Activated naive CD8-positive, alpha-beta T cell treated with anti-CD3 and anti-CD28 coated beads, Interleukin-2, amount 50 U/mL, for 24 hours (primary cell): ENCODE measurements at regions not wholly inside any gene's neighbourhood (a gene's known extent, or its start where the extent isn't known, plus 50 kb on each side); places are given as distances from the start of the nearest gene placed in this dataset.
"Not testable (repeated sequence)": the region's sequence is repeated elsewhere in the genome, so short reads cannot be mapped to it uniquely, and the experiment has no call there.

ENCODE experiments used
- ATAC-seq: fragments of 150-1000 bp; cut with Tn5 transposase; one replicate; pipeline ENCODE4 v1.10.0; 2021
- DNase-seq: peaks from one replicate; pipeline ENCODE4 v3.0.0; 2021
- H3K27ac Mint-ChIP-seq: one replicate; pipeline ENCODE4 v1.8.0; 2021; ENCODE audit warnings: mild to moderate bottlenecking, mixed read lengths
- H3K27me3 Mint-ChIP-seq: one replicate; pipeline ENCODE4 v1.8.0; 2021; ENCODE audit warnings: mixed read lengths
- H3K36me3 Mint-ChIP-seq: one replicate; pipeline ENCODE4 v1.8.0; 2021; ENCODE audit warnings: low read depth, mixed read lengths
- H3K4me1 Mint-ChIP-seq: one replicate; pipeline ENCODE4 v1.8.0; 2021; ENCODE audit warnings: mixed read lengths
- H3K4me3 Mint-ChIP-seq: one replicate; pipeline ENCODE4 v1.8.0; 2021; ENCODE audit warnings: mild to moderate bottlenecking, moderate library complexity, mixed read lengths
- H3K9me3 Mint-ChIP-seq: one replicate; pipeline ENCODE4 v1.8.0; 2021; ENCODE audit warnings: mixed read lengths

DNA sequence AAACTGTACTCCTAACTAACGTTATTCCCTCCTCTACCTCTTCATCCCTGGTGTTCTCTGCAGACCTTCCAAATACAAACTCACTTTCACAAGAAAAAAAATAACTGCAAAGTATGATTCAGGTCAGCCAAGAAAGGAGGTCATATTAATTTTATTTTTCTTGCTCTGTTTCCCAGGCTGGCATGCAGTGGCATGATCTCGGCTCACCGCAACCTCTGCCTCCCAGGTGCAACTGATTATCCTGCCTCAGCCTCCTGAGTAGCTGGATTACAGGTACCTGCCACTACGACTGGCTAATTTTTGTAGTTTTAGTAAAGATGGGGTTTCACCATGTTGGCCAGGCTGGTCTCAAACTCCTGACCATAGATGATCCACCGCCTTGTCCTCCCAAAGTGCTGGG lies 156.6 kb downstream of the CHIC2 start:
- peaks cover 12% of the 10 kb centered on the region for H3K4me1 Mint-ChIP-seq
- no peak overlapping the region for H3K4me3 Mint-ChIP-seq
- peaks cover 59% of the 10 kb centered on the region for H3K27me3 Mint-ChIP-seq
- DNase-seq (no peak), ATAC-seq (no peak)
- no peak overlapping the region for H3K27ac Mint-ChIP-seq
- no peaks in the 10 kb centered on the region for H3K36me3 Mint-ChIP-seq
- H3K9me3 Mint-ChIP-seq = no peaks in the 10 kb centered on the region

DNA sequence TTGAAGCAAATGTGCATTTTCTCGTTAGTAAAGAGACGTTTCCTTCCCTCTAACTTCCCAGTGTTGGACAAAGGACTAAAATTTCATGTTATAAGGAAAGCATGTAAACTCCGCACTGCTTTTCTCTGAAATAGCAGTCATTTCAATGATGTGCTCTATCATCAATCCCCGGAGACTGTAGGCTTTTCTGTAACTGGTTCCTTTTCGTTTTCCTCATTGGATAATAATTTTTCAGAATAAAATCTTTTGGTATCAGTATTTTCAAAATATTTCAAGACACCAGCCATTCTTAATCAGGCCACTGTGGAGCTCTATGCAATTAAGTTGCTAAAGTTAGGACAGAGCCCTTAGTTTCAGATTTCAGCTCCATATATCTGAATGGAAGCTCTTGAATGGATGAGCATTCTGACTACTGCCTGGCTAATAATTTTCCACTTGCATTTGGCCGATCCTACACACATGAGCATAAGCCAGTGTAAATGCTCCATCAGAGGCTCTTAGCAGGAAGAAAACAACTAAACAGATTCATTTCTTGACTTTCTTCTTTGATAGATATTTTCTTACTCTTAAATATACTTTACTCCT lies 157.7 kb downstream of the CHIC2 start:
- no peak for DNase-seq
- no peak for ATAC-seq
- Mint-ChIP-seq H3K36me3 (no peaks in the 10 kb centered on the region), H3K4me3 (no peak overlapping the region), H3K27me3 (peaks cover 64% of the 10 kb centered on the region), H3K27ac (no peak overlapping the region), H3K4me1 (peaks cover 12% of the 10 kb centered on the region), H3K9me3 (no peaks in the 10 kb centered on the region)

DNA sequence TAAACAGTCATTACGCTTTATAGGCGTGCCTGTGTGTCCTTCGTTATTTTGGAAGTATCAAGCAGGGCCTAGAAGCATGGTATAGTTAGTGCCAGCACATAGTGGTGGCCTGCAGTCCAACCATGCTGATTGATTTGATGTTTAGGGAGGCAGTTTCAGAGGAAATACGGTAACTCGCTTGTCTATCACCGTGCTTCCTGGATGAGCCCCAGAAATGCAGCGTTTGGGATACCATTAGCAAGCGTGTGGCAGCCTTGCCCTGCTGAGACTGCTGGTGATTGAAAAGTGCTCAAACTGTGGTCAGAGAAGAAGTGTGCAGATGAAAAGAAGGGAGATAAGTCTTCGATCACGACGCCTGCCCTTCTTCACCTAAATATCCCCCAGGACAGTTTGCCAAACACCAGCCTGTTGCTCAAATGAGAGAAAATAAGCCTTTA lies 158.4 kb downstream of the CHIC2 start:
- H3K36me3 Mint-ChIP-seq = no peaks in the 10 kb centered on the region
- H3K27me3 Mint-ChIP-seq = peaks cover 69% of the 10 kb centered on the region
- peaks cover 12% of the 10 kb centered on the region for H3K4me1 Mint-ChIP-seq
- no peak for DNase-seq
- ATAC-seq = no peak
- H3K27ac Mint-ChIP-seq = no peak overlapping the region
- no peaks in the 10 kb centered on the region for H3K9me3 Mint-ChIP-seq
- H3K4me3 Mint-ChIP-seq = peak overlapping the region; percentile 58

DNA sequence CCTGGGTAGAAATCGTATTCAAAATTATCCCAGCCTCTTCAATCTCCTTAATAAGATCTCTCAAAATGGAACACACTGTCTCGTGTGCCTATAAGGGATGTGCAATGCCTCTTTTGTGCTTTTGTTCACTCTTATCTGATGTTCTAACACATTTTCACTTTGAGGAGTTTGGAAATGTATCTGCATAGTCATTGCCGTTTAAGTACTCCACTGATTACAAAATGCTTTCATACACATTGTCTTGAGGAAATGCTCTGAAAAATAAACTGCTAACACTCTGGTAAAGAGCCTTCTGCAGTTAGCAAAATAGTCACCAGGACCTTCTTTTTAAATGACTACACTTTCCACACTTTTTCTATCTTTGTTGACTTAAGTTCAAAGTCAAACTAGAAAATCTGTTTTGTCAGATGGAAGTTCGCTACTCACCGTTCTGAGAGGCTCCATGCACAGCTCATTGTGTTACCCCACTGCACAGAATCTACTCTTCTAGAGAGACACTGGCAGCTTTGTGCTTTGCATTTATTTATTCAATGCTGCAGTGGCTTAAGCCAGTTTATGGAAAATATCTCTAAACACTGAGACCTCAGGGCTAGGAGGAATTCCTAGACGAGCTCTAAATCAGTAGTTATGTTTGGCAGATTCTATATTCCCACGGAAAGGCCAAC lies 159.0 kb downstream of the CHIC2 start:
- Mint-ChIP-seq H3K4me3 (no peak overlapping the region), H3K4me1 (peaks cover 12% of the 10 kb centered on the region), H3K27me3 (peaks cover 67% of the 10 kb centered on the region), H3K36me3 (no peaks in the 10 kb centered on the region), H3K9me3 (no peaks in the 10 kb centered on the region), H3K27ac (no peak overlapping the region)
- DNase-seq = no peak
- ATAC-seq = no peak

DNA sequence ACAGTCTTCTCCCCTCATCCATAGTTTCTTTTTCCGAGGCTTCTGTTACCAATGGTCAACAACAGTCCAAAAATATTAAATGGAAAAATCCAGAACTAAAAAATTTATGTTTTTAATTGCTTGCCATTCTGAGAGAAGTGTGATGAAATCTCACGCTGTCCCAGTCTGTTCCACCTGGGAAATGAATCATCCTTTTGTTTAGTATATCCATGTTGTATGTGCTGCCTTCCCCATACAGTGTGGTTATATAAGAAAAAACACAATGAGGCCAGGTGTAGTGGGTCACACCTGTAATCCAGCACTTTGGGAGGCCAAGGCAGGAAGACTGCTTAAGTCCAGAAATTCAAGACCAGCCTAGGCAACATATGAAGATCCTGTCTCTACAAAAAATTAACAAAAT lies 161.6 kb downstream of the CHIC2 start:
- H3K4me1 Mint-ChIP-seq = peaks cover 4% of the 10 kb centered on the region
- H3K36me3 Mint-ChIP-seq = no peaks in the 10 kb centered on the region
- H3K9me3 Mint-ChIP-seq = no peaks in the 10 kb centered on the region
- DNase-seq (no peak), ATAC-seq (no peak)
- H3K4me3 Mint-ChIP-seq = no peak overlapping the region
- H3K27ac Mint-ChIP-seq = no peak overlapping the region
- H3K27me3 Mint-ChIP-seq = peaks cover 47% of the 10 kb centered on the region

DNA sequence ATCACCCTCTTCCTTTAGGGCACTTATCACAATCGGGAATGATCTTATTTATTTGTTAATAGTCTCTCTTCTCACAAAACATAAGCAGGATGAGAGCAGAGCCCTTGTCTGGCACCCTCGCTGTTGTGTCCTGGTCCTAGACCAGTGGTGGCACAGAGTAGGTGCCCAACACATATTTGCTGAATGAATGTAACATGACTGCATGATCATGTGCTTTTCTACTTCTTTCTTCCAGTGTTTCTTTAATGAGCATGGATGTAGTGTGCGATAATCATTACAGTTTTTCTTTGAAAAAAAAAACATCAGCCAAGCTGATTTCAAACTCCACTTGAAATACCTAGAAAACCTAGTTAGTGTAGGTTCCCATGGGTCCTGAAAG lies 164.1 kb downstream of the CHIC2 start:
- Mint-ChIP-seq H3K4me3 (no peak overlapping the region), H3K27me3 (peaks cover 30% of the 10 kb centered on the region), H3K9me3 (no peaks in the 10 kb centered on the region), H3K4me1 (no peaks in the 10 kb centered on the region), H3K36me3 (no peaks in the 10 kb centered on the region), H3K27ac (no peak overlapping the region)
- ATAC-seq (no peak), DNase-seq (no peak)

DNA sequence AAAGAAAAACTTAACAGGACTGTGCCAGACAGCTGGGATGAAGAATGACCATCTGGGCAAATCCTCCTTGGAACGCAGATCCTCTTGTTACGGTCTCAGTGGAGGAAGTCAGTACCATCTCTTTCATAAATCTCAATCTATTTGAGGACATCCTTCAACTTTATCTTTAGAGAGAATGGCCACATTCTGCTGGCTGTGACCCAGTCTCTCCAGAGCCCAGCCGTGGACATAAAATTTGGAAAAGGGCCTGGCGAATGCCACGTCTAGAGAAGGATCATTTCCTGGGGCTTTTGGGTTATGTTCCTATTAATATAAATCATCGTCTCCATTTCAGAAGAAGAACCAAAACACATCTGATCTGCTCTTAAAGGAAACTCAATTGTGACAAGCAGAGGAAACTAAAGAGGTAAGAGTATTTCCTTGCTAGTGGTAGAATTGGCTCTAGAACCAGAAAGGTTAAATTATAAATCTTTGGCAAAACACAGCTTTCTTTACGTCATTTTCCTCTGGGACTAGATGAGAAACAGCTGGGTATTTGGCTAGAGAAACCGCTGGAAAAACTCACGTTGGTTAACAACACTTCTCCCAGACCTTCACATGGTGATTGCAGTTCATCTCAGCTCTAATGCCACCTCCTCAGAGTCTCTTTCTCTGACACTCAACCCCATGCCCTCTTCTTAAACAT lies 164.7 kb downstream of the CHIC2 start:
- H3K4me1 Mint-ChIP-seq = no peaks in the 10 kb centered on the region
- ATAC-seq (no peak), DNase-seq (no peak)
- peaks cover 28% of the 10 kb centered on the region for H3K27me3 Mint-ChIP-seq
- H3K36me3 Mint-ChIP-seq = no peaks in the 10 kb centered on the region
- no peak overlapping the region for H3K27ac Mint-ChIP-seq
- no peaks in the 10 kb centered on the region for H3K9me3 Mint-ChIP-seq
- no peak overlapping the region for H3K4me3 Mint-ChIP-seq

DNA sequence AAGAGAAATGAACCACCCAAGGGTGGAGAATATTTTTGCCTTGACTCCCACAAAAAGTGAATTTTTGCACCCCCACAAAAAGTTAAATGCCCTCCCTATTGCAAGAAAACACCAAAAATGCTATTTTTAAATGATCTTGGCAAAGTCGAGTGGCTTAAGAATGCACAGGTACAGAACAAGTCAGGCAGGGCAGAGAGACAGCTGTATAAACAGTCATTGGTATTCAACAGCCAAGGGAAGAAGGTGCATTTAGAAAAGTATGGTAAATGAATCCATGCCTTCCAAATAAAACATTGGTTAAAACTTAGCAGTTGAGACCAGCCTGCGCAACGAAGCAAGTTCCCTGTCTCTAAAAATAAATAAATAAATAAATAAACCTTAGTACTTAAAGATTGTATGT lies 169.3 kb downstream of the CHIC2 start:
- Mint-ChIP-seq H3K27ac (no peak overlapping the region), H3K36me3 (no peaks in the 10 kb centered on the region), H3K4me3 (no peak overlapping the region)

DNA sequence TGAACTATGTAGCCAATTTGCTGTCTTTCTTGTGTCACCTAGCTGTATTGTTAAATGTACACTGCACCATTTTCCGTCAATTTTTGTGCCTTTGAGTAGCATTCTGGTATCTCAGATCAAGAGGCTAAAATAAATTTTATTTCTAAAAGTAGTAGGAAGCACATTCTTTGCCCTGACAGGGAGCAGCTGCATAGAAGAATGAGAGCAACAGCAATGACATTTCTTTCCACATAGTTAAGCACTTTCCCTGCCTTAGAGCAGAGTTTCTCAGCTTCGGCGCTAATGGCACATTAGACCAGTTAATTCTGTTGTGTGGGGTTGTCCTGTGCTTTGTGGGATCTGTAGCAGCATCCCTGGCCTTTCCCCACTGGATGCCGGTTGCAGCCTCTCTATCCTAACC lies 173.9 kb downstream of the CHIC2 start:
- H3K4me3 Mint-ChIP-seq = no peak overlapping the region
- no peaks in the 10 kb centered on the region for H3K9me3 Mint-ChIP-seq

More for the DNA sequence above, 169.3 kb downstream of the CHIC2 start:
- no peaks in the 10 kb centered on the region for H3K4me1 Mint-ChIP-seq
- peaks cover 2% of the 10 kb centered on the region for H3K27me3 Mint-ChIP-seq
- DNase-seq = no peak
- no peaks in the 10 kb centered on the region for H3K9me3 Mint-ChIP-seq
- no peak for ATAC-seq

DNA sequence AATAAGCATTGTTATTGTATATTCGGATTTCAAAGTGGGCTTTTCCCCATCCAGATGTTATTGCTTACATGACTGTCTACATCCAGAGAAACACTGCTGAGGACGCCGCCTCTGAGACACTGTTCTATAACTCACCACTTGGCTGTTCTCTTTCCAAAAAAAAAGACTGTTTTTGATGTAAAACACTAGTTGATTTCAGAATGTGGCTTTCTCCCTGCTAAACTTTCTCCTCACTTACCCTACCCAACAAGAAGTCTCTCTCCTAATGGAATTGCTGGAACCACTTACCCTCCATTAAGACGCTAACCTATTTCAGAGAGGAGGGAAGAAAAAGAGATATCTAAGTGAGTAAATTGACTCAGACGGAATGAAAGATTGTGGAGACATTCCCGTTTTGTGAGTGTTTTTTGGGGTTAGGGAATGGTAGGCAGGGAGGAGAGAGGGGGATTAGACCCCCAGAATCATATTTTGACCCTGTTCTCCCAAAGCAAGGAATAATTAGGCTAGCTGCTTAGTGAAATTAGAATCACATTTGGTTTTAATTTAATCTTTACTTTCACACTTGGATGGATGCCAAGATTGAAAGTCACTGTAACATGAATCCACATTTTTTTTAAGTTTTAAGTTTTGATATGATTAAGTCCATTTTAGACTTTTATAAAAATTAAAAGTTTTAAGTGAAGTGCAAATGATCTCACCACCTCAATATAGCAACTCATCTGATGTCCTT lies 174.9 kb downstream of the CHIC2 start:
- DNase-seq = no peak
- Mint-ChIP-seq H3K27ac (no peak overlapping the region), H3K9me3 (no peaks in the 10 kb centered on the region), H3K4me3 (no peak overlapping the region), H3K4me1 (no peaks in the 10 kb centered on the region), H3K36me3 (no peaks in the 10 kb centered on the region), H3K27me3 (no peaks in the 10 kb centered on the region)
- no peak for ATAC-seq

More for the DNA sequence above, 173.9 kb downstream of the CHIC2 start:
- Mint-ChIP-seq H3K4me1 (no peaks in the 10 kb centered on the region), H3K27ac (no peak overlapping the region), H3K27me3 (no peaks in the 10 kb centered on the region), H3K36me3 (no peaks in the 10 kb centered on the region)
- ATAC-seq = no peak
- DNase-seq = no peak

DNA sequence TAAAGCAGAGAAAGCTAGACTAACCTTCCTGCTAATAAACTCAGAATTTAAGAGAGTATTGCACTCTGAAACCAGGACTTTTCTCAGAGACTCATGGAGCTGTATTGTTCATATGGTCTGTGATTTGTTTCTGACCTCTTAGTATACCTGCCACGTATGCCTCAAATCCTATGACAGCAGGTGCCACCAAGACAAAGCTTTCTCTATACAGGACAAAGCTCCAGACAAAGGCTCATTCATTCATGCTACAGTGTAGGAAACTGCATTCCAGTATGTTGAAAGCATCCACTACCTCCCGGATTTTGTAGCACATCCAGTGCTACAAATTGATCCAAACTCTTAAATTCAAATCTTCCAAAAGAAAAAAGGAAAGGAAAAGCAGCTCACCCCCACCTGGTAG lies 178.3 kb downstream of the CHIC2 start:
- no peaks in the 10 kb centered on the region for H3K36me3 Mint-ChIP-seq
- ATAC-seq (no peak), DNase-seq (no peak)
- H3K9me3 Mint-ChIP-seq = no peaks in the 10 kb centered on the region
- no peaks in the 10 kb centered on the region for H3K4me1 Mint-ChIP-seq
- no peak overlapping the region for H3K4me3 Mint-ChIP-seq
- no peak overlapping the region for H3K27ac Mint-ChIP-seq
- peaks cover 3% of the 10 kb centered on the region for H3K27me3 Mint-ChIP-seq

DNA sequence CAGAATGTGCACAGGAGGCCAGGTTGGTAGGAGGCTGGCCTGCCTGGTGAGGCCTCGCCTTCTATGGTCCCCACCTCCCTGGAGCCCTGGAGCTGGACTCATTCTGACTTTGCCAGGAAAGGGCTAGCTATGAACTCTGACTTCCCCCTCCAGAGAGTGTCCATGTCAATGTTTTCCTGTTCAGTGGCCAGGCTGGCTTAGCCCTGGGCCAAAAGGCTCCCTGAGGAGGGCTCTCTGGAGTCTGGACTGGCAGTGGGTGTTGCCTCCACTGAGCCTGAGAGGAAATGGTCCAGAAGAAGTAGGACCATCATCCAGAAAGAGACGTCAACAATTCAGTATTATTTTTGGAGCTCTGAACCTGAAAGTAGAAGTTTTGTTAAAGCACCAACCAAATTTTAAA lies 178.7 kb downstream of the CHIC2 start:
- no peak for DNase-seq

DNA sequence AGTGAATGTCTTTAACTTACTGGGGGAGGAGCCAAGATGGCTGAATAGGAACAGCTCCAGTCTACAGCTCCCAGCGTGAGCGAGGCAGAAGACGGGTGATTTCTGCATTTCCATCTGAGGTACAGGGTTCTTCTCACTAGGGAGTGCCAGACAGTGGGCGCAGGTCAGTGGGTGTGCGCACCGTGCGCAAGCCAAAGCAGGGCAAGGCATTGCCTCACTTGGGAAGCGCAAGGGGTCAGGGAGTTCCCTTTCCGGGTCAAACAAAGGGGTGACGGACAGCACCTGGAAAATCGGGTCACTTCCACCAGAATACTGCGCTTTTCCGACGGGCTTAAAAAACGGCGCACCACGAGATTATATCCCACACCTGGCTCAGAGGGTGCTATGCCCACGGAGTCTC lies 187.3 kb downstream of the CHIC2 start:
- DNase-seq, H3K4me1 Mint-ChIP-seq, H3K36me3 Mint-ChIP-seq, ATAC-seq, H3K4me3 Mint-ChIP-seq, H3K9me3 Mint-ChIP-seq, H3K27ac Mint-ChIP-seq: not testable (repeated sequence)
- H3K27me3 Mint-ChIP-seq = peaks cover 21% of the 10 kb centered on the region

More for the DNA sequence above, 178.7 kb downstream of the CHIC2 start:
- H3K27me3 Mint-ChIP-seq = peaks cover 3% of the 10 kb centered on the region
- H3K27ac Mint-ChIP-seq = no peak overlapping the region
- ATAC-seq = no peak
- H3K4me1 Mint-ChIP-seq = no peaks in the 10 kb centered on the region
- no peak overlapping the region for H3K4me3 Mint-ChIP-seq
- no peaks in the 10 kb centered on the region for H3K36me3 Mint-ChIP-seq
- no peaks in the 10 kb centered on the region for H3K9me3 Mint-ChIP-seq

DNA sequence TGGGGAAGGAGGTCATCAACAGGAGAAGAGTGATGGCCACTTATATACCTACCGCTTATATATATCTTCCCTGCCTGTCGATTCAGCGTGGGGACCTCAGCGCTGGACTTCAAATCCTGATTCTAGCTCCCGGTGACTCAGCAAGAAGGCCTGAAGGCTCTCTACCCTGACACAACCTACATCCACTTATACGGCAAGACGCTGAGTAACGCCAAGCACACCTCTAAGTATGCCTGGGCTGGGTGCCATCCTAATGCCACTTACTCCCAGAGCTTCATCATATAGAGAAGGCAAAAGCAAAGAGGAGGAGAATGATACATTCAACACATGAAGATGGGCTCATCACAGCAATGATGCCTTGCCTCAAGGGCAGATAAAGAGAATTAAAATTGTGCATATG lies 198.3 kb downstream of the CHIC2 start:
- H3K36me3 Mint-ChIP-seq = no peaks in the 10 kb centered on the region
- no peak overlapping the region for H3K27ac Mint-ChIP-seq
- H3K27me3 Mint-ChIP-seq = peaks cover 6% of the 10 kb centered on the region
- no peaks in the 10 kb centered on the region for H3K4me1 Mint-ChIP-seq
- DNase-seq (no peak), ATAC-seq (no peak)
- H3K9me3 Mint-ChIP-seq = no peaks in the 10 kb centered on the region
- H3K4me3 Mint-ChIP-seq = no peak overlapping the region

DNA sequence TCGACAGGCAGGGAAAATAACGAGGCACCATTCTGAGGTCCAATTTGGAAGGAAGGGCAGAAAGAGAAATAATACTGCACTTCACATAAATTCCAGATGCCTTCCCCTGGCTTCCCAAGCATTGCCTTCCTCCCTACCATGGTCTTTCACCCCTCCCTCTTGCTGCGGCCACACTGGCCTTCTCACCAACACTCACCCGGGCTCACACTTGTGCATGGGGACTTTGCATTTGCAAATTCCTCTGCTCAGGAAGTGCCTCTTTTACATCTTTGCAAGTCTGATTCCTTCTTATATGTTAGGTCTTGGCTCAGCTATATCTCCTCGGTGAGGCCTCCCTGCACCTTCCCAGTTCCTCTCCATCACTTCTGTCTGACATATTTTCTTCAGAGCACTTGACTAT lies 199.4 kb downstream of the CHIC2 start:
- ATAC-seq (no peak), DNase-seq (no peak)
- H3K36me3 Mint-ChIP-seq = no peaks in the 10 kb centered on the region
- H3K9me3 Mint-ChIP-seq = no peaks in the 10 kb centered on the region
- H3K4me1 Mint-ChIP-seq = no peaks in the 10 kb centered on the region
- H3K27me3 Mint-ChIP-seq = peaks cover 4% of the 10 kb centered on the region
- H3K27ac Mint-ChIP-seq = no peak overlapping the region
- no peak overlapping the region for H3K4me3 Mint-ChIP-seq
